ENCODE measurements at regions not wholly inside any gene's neighbourhood (a gene's known extent, or its start where the extent isn't known, plus 50 kb on each side); places are given as distances from the start of the nearest gene placed in this dataset.
"Not testable (repeated sequence)": the region's sequence is repeated elsewhere in the genome, so short reads cannot be mapped to it uniquely, and the experiment has no call there.

DNA sequence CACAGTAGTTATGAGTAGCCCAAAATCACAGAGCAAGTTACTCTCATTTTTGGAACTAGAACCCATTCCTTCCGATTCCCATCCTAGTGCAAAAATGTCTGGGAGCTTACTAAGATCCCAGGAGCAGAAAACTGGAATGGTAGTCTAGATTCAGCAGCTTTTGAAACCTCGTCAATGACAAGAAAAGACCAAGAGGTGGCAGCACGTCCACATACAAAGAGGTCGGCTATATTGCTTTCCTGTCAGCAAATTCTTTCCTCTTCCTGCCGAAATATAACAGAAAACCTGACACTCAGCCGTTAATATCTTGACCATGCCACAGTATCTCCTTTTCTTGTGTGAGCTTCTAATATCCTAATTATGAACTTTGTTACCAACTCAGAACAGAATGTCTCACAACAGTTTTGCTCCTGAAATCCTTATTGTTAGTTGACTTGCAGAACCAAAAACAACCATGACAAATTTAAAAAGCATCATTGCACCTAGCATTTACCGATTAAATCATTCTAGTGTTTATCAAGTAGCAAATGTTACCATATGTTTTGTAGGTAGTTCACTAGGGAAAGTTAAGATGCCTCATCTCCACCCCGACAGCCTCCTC is 92.8 kb upstream of the OR9G4 start:
- Histone ChIP-seq H2AFZ (ENCODE audit: low read depth, low read length, poor library complexity, severe bottlenecking) (no peak overlapping the region), H3K4me2 (ENCODE audit: low read length) (no peak overlapping the region), H3K4me1 (ENCODE audit: control insufficient read depth in 1 of 2, insufficient read depth in 2 of 2, low read length in 2 of 2) (no peaks in the 10 kb centered on the region), H3K9me3 (ENCODE audit: control insufficient read depth in 1 of 2, insufficient read depth in 1 of 2, low read depth in 1 of 2, low read length in 2 of 2) (no peaks in the 10 kb centered on the region), H3K27me3 (ENCODE audit: insufficient read depth, low read length) (no peaks in the 10 kb centered on the region), H3K9me2 (ENCODE audit: insufficient read depth) (no peaks in the 10 kb centered on the region), H4K20me1 (ENCODE audit: insufficient read depth) (no peaks in the 10 kb centered on the region), H3K79me2 (ENCODE audit: insufficient read depth, low read length) (no peaks in the 10 kb centered on the region), H3K36me3 (ENCODE audit: control insufficient read depth in 1 of 2, insufficient read depth in 2 of 2, low read length in 2 of 2) (no peaks in the 10 kb centered on the region), H3K27ac (ENCODE audit: low read depth, low read length) (no peak overlapping the region), H3K4me3 (replicated peaks in 1 of 2; ENCODE audit: low read depth in 1 of 2, low read length in 2 of 2) (no peak overlapping the region), H3K9ac (ENCODE audit: low read length) (no peak overlapping the region)
- ChIA-PET POLR2A (no interaction called here), CTCF (interaction anchor here (0.6 to 2.9 kb wide), 6 partner anchors 16 to 504 kb away, joined by 3 to 82 read pairs (median 3); no protein-coding TSS in a partner anchor), RAD21 (ENCODE audit: low non-redundant PET in 1 of 2, low total read pairs in 2 of 2, uncharacterized antibody in 2 of 2, unreplicated experiment in 2 of 2) (no interaction called here)
- ATAC-seq (peak; percentile 57), DNase-seq (ENCODE audit: low read depth, low spot score) (peak; percentile 27)
- TF ChIP-seq, protein P1, sequence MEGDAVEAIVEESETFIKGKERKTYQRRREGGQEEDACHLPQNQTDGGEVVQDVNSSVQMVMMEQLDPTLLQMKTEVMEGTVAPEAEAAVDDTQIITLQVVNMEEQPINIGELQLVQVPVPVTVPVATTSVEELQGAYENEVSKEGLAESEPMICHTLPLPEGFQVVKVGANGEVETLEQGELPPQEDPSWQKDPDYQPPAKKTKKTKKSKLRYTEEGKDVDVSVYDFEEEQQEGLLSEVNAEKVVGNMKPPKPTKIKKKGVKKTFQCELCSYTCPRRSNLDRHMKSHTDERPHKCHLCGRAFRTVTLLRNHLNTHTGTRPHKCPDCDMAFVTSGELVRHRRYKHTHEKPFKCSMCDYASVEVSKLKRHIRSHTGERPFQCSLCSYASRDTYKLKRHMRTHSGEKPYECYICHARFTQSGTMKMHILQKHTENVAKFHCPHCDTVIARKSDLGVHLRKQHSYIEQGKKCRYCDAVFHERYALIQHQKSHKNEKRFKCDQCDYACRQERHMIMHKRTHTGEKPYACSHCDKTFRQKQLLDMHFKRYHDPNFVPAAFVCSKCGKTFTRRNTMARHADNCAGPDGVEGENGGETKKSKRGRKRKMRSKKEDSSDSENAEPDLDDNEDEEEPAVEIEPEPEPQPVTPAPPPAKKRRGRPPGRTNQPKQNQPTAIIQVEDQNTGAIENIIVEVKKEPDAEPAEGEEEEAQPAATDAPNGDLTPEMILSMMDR (IDR thresholded peaks at IDR 0.05 in 2 of 3, conservative IDR thresholded peaks at IDR 0.05 in 1 of 3; ENCODE audit: borderline replicate concordance in 1 of 3, insufficient read depth in 1 of 3, low read depth in 2 of 3, low read length in 2 of 3), result peak; percentile 35 to 65 (median 54); a peak in 5 of 6 replicates
- TF ChIP-seq ELF1 (IDR thresholded peaks at IDR 0.05; ENCODE audit: borderline replicate concordance, low read depth) (no peak), EGR1 (IDR thresholded peaks at IDR 0.05; ENCODE audit: low read depth) (no peak), SIN3A (IDR thresholded peaks at IDR 0.05; ENCODE audit: low read depth) (no peak), SP1 (IDR thresholded peaks at IDR 0.05; ENCODE audit: low read depth) (no peak), POLR2A (IDR thresholded peaks at IDR 0.05; ENCODE audit: borderline replicate concordance, extremely low read depth, insufficient read depth, insufficient read length) (no peak), RAD21 (IDR thresholded peaks at IDR 0.05; ENCODE audit: low read depth) (peak; percentile 68), TCF7L2 (IDR thresholded peaks at IDR 0.05; ENCODE audit: borderline replicate concordance, extremely low read depth, insufficient read depth, insufficient read length) (no peak)
- intact Hi-C loops (cut with micrococcal nuclease), result loop anchor here (1.0 to 10.0 kb wide), 4 partner anchors 276 to 803 kb away; partner anchors contain the start of gene YPEL4
- no TSS peak for BruUV-seq (replicated peaks)

DNA sequence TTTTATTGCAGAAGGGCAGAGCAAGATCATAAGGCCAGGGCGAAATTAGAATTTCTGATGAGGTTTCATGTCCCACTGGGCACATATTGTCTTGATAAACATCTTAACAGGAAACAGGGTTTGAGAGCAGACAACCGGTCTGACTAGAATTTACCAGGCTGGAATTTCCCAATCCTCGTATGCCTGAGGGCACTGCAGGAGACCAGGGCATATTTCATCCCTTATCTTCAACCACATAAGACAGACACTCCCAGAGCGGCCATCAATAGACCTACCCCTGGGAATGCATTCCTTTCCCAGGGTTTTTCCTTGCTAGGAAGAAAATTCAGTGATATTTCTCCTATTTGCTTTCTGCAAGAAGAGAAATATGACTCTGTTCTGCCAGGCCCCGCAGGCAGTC is 78.9 kb upstream of the OR9G4 start:
- BruUV-seq (replicated peaks); H3K79me2 ChIP-seq (ENCODE audit: insufficient read depth, low read length); H3K9me3 ChIP-seq (ENCODE audit: control insufficient read depth in 1 of 2, insufficient read depth in 1 of 2, low read depth in 1 of 2, low read length in 2 of 2); H2AFZ ChIP-seq (ENCODE audit: low read depth, low read length, poor library complexity, severe bottlenecking); H3K4me3 ChIP-seq (replicated peaks in 1 of 2; ENCODE audit: low read depth in 1 of 2, low read length in 2 of 2); CTCF ChIA-PET; H3K36me3 ChIP-seq (ENCODE audit: control insufficient read depth in 1 of 2, insufficient read depth in 2 of 2, low read length in 2 of 2); H3K4me2 ChIP-seq (ENCODE audit: low read length); DNase-seq (ENCODE audit: low read depth, low spot score); H4K20me1 ChIP-seq (ENCODE audit: insufficient read depth); intact Hi-C loops (cut with micrococcal nuclease); H3K27me3 ChIP-seq (ENCODE audit: insufficient read depth, low read length); RAD21 ChIA-PET (ENCODE audit: low non-redundant PET in 1 of 2, low total read pairs in 2 of 2, uncharacterized antibody in 2 of 2, unreplicated experiment in 2 of 2); ATAC-seq; H3K9ac ChIP-seq (ENCODE audit: low read length); H3K9me2 ChIP-seq (ENCODE audit: insufficient read depth); POLR2A ChIA-PET; H3K4me1 ChIP-seq (ENCODE audit: control insufficient read depth in 1 of 2, insufficient read depth in 2 of 2, low read length in 2 of 2); H3K27ac ChIP-seq (ENCODE audit: low read depth, low read length): not testable (repeated sequence)

Data from HCT116 (cell line).